ENCODE measurements at regions not wholly inside any gene's neighbourhood (a gene's known extent, or its start where the extent isn't known, plus 50 kb on each side); places are given as distances from the start of the nearest gene placed in this dataset.
"Not testable (repeated sequence)": the region's sequence is repeated elsewhere in the genome, so short reads cannot be mapped to it uniquely, and the experiment has no call there.

DNA sequence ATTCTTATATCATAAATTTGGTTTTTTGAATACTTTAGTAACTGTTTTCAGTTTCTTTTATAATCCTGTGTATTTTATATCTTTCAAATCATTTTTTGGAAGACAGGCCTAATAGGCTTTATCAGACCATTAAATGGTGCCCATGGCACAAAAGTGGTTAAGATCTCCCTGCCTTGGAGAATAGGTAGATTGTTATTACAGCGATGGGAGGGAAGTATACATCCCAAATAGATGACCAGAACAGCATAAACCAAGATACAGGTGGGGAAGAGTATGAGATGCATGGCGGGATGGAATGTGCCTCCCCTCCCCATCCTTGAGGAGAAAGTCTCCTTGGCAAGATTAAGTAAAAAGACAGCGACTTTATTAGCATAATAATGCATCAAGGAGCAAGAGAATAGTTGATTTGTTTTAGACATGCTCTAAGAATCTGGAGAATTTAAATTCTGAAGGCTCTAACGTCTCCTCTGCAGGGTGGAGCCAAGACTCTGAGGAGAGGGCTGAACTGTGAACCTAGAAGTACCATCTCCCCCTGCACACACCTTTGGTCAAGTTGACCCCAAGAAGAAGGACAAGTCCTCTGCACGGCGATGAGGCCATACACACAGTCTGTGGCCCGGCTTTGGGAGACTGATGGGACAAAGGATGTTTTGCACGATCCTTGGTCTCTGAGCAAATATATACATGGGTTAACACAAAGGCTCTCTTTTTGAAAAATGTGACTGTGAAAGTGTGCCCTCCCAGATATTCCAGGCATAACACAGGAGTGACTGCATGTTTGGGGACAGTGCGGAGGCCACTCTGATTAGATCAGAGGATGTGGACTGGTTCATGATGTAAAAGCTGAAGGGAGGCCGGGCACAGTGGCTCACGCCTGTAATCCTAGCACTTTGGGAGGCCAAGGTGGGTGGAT is 61.1 kb upstream of the SLC35C1 start:
- DNase-seq (ENCODE audit: low read depth) = no peak
- no peak overlapping the region for H3K4me3 ChIP-seq (ENCODE audit: low read depth, low read length)
- TF ChIP-seq, protein P1, sequence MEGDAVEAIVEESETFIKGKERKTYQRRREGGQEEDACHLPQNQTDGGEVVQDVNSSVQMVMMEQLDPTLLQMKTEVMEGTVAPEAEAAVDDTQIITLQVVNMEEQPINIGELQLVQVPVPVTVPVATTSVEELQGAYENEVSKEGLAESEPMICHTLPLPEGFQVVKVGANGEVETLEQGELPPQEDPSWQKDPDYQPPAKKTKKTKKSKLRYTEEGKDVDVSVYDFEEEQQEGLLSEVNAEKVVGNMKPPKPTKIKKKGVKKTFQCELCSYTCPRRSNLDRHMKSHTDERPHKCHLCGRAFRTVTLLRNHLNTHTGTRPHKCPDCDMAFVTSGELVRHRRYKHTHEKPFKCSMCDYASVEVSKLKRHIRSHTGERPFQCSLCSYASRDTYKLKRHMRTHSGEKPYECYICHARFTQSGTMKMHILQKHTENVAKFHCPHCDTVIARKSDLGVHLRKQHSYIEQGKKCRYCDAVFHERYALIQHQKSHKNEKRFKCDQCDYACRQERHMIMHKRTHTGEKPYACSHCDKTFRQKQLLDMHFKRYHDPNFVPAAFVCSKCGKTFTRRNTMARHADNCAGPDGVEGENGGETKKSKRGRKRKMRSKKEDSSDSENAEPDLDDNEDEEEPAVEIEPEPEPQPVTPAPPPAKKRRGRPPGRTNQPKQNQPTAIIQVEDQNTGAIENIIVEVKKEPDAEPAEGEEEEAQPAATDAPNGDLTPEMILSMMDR (IDR thresholded peaks at IDR 0.05; ENCODE audit: control insufficient read depth, extremely low read depth, insufficient read depth) = no peak

DNA sequence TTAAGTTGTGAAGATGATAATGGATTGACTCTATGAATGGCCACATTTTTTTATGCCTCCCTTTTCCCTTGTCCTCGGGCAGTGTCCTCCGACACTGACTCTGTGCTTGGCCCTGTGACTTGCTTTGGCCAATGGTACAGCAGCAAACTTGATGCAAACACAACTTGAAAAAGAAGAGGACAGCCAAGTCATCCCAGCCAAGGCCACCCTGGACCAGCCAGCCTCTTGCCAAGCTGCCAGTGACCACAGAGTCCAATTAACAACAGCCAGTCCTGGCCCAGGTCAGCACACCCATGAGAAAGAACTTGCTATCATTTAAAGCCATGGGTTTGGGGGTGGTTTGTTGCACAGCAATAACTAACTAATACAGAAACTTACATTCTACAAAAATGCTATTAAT is 63.4 kb upstream of the SLC35C1 start:
- DNase-seq (ENCODE audit: low read depth) = no peak
- TF ChIP-seq, protein P1 (IDR thresholded peaks at IDR 0.05; ENCODE audit: control insufficient read depth, extremely low read depth, insufficient read depth) = no peak
- H3K4me3 ChIP-seq (ENCODE audit: low read depth, low read length) = no peak overlapping the region

GRCh38 chr11:45741032-45741431 is 63.9 kb upstream of the SLC35C1 start:
- DNase-seq (ENCODE audit: low read depth) = no peak
- TF ChIP-seq, protein P1 (IDR thresholded peaks at IDR 0.05; ENCODE audit: control insufficient read depth, extremely low read depth, insufficient read depth) = no peak
- no peak overlapping the region for H3K4me3 ChIP-seq (ENCODE audit: low read depth, low read length)

GRCh38 chr11:45739866-45740265 is 65.1 kb upstream of the SLC35C1 start:
- TF ChIP-seq, protein P1 (IDR thresholded peaks at IDR 0.05; ENCODE audit: control insufficient read depth, extremely low read depth, insufficient read depth) = no peak
- no peak for DNase-seq (ENCODE audit: low read depth)
- H3K4me3 ChIP-seq (ENCODE audit: low read depth, low read length) = no peak overlapping the region

- not testable (repeated sequence) for DNase-seq (ENCODE audit: low read depth); H3K4me3 ChIP-seq (ENCODE audit: low read depth, low read length)
These were observed 65.9 kb upstream of the SLC35C1 start for GRCh38 chr11:45739071-45739470.

DNA sequence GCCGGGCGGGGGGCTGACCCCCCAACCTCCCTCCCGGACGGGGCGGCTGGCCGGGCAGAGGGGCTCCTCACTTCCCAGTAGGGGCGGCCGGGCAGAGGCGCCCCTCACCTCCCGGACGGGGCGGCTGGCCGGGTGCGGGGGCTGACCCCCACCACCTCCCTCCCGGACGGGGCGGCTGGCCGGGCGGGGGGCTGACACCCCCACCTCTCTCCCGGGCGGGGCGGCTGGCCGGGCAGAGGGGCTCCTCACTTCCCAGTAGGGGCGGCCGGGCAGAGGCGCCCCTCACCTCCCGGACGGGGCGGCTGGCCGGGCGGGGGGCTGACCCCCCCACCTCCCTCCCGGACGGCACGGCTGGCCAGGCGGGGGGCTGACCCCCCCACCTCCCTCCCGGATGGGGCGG is 66.8 kb upstream of the SLC35C1 start:
- H3K4me3 ChIP-seq (ENCODE audit: low read depth, low read length); DNase-seq (ENCODE audit: low read depth): not testable (repeated sequence)

- no peak for DNase-seq (ENCODE audit: low read depth)
- no peak overlapping the region for H3K4me3 ChIP-seq (ENCODE audit: low read depth, low read length)
- TF ChIP-seq, protein P1 (IDR thresholded peaks at IDR 0.05; ENCODE audit: control insufficient read depth, extremely low read depth, insufficient read depth) = no peak
These were observed 67.9 kb upstream of the SLC35C1 start for GRCh38 chr11:45737056-45737455.

GRCh38 chr11:45736424-45736823 is 68.5 kb upstream of the SLC35C1 start:
- TF ChIP-seq, protein P1 (IDR thresholded peaks at IDR 0.05; ENCODE audit: control insufficient read depth, extremely low read depth, insufficient read depth) = no peak
- peak; percentile 31 for DNase-seq (ENCODE audit: low read depth)
- H3K4me3 ChIP-seq (ENCODE audit: low read depth, low read length) = no peak overlapping the region

All from LNCaP clone FGC (cell line).